PFSK-1 (cell line): ENCODE measurements at regions not wholly inside any gene's neighbourhood (a gene's known extent, or its start where the extent isn't known, plus 50 kb on each side); places are given as distances from the start of the nearest gene placed in this dataset.

Experiments
- FOXP2 ChIP-seq: optimal IDR thresholded peaks from 2 replicates; pipeline ENCODE3; 2011; ENCODE audit warnings: borderline replicate concordance, control low read depth, inconsistent platforms; ENCODE audit not compliant: insufficient read depth; ENCODE audit errors: extremely low read length, extremely low read depth
- POLR2AphosphoS5 ChIP-seq: IDR thresholded peaks from 2 replicates; pipeline ENCODE4 v1.6.1; 2012; ENCODE audit warnings: low read depth, mild to moderate bottlenecking, control low read depth, low read length, moderate library complexity
- REST ChIP-seq, 2 experiments: IDR thresholded peaks; 2 replicates each; pipeline versions ENCODE4 v1.6.1 to v1.8.0; 2011 to 2012; ENCODE audit warnings: low read depth in 2 of 2, low read length in 2 of 2, control low read depth in 1 of 2, inconsistent platforms in 1 of 2, mild to moderate bottlenecking in 1 of 2, moderate library complexity in 1 of 2; ENCODE audit not compliant: insufficient read depth in 1 of 2
- SIN3A ChIP-seq: IDR thresholded peaks from 2 replicates; pipeline ENCODE4 v1.6.1; 2012; ENCODE audit warnings: mild to moderate bottlenecking, low read length, moderate library complexity, borderline replicate concordance; ENCODE audit not compliant: insufficient read depth
- TAF1 ChIP-seq: IDR thresholded peaks from 2 replicates; pipeline ENCODE4 v1.6.1; 2012; ENCODE audit warnings: low read length, control low read depth, borderline replicate concordance; ENCODE audit not compliant: insufficient read depth

GRCh38 chr10:10327934-10328333 is 689.7 kb upstream of the CELF2 start:
- TF ChIP-seq TAF1, result no peak
- no peak for TF ChIP-seq REST (IDR thresholded peaks at IDR 0.05; ENCODE audit: insufficient read depth in 1 of 2, low read depth in 2 of 2, low read length in 2 of 2)
- TF ChIP-seq SIN3A, result no peak
- TF ChIP-seq POLR2AphosphoS5, result no peak
- TF ChIP-seq FOXP2, result no peak

- TF ChIP-seq REST (IDR thresholded peaks at IDR 0.05; ENCODE audit: insufficient read depth in 1 of 2, low read depth in 2 of 2, low read length in 2 of 2), result no peak
- no peak for TF ChIP-seq TAF1
- TF ChIP-seq SIN3A, result no peak
- TF ChIP-seq POLR2AphosphoS5, result no peak
- no peak for TF ChIP-seq FOXP2
Observed at GRCh38 chr10:10330418-10330817, 687.3 kb upstream of the CELF2 start.

GRCh38 chr10:10332786-10333185 is 684.9 kb upstream of the CELF2 start:
- TF ChIP-seq SIN3A (no peak), POLR2AphosphoS5 (no peak), REST (IDR thresholded peaks at IDR 0.05; ENCODE audit: insufficient read depth in 1 of 2, low read depth in 2 of 2, low read length in 2 of 2) (no peak), FOXP2 (no peak), TAF1 (no peak)

- TF ChIP-seq FOXP2 (no peak), POLR2AphosphoS5 (no peak), TAF1 (no peak), SIN3A (no peak), REST (IDR thresholded peaks at IDR 0.05; ENCODE audit: insufficient read depth in 1 of 2, low read depth in 2 of 2, low read length in 2 of 2) (no peak)
Observed at GRCh38 chr10:10333622-10334021, 684.0 kb upstream of the CELF2 start.

- TF ChIP-seq TAF1 (no peak), FOXP2 (no peak), REST (IDR thresholded peaks at IDR 0.05; ENCODE audit: insufficient read depth in 1 of 2, low read depth in 2 of 2, low read length in 2 of 2) (no peak), SIN3A (no peak), POLR2AphosphoS5 (no peak)
Observed at GRCh38 chr10:10338339-10338738, 679.3 kb upstream of the CELF2 start.
